ENCODE measurements at regions not wholly inside any gene's neighbourhood (a gene's known extent, or its start where the extent isn't known, plus 50 kb on each side); places are given as distances from the start of the nearest gene placed in this dataset.

GRCh38 chr11:103530257-103530656 is 421.0 kb downstream of the DYNC2H1 start:
- DNase-seq (ENCODE audit: low read depth): peak; percentile 43

DNA sequence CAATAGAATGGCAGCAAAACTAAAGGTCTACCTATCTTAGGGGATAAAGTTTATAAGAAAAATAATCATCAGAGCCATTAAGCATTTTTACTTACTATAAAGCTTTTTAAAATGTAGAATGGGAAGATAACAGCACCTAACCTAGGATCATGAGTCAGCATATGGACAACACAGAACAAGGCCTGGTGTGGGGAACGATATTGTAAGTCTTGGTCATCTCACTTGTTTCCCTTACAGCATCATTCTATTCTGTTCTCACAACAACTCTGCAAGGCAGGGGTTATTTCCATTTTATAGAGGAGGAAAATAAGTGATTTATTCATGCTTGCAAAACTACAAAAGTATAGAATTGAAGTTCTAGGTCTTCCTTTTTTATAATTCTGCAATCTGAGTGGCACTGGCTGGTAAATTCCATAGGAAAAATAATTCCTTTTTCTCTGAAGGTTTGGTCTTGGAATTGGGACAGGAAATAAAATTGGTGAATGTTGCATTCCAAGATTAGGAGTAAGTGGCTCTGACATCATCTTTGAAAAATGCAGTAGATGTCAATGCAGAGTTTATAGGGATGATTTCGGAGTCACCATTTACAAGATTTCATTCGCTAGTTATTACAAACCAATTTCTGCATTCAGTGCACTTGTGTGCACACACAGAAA is 423.0 kb downstream of the DYNC2H1 start:
- peak; percentile 82 for DNase-seq (ENCODE audit: low read depth)

- no peak for DNase-seq (ENCODE audit: low read depth)
These were observed 425.0 kb downstream of the DYNC2H1 start for GRCh38 chr11:103534191-103534590.

- no peak for DNase-seq (ENCODE audit: low read depth)
These were observed 425.7 kb downstream of the DYNC2H1 start for GRCh38 chr11:103534959-103535358.

DNA sequence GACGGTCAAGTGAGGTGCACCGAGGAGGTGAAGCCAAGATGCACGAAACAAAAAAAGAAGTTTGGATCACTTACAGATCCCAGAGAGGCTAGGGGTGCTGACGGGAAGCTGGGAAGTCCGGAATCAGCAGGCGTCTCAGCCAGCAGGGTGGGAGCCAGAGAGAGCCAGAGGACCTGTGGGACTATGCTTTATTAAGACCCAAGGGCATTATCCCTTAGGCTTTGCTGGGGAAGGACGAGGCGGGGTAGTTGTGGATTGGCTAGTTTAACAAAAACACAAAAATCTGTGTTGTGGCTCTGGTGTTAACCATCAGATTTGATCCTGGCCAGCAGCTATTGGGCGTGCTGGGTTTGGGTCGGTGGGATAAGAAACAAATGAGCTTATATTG is 427.1 kb downstream of the DYNC2H1 start:
- no peak for DNase-seq (ENCODE audit: low read depth)

- peak; percentile 71 for DNase-seq (ENCODE audit: low read depth)
These were observed 428.8 kb downstream of the DYNC2H1 start for GRCh38 chr11:103537904-103538502.

DNA sequence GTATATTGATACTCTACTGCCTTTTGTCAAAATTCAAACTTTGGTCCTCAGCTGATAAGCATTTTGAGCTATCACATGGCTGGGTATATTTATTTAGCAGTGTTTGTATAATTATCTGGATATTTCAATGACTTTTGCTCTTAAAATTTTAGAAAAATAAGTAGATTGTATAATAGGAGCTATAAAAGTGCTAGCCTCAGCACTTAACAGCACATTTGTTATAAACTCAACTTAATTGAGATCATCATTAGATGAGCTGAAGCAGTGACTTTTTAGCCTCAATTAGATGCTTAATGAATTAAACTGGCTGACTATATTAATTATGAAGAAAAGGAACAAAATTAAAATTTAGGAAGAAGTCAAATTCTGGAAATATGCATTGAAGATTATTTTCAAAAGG is 429.9 kb downstream of the DYNC2H1 start:
- no peak for DNase-seq (ENCODE audit: low read depth)

GRCh38 chr11:103541186-103541795 is 432.1 kb downstream of the DYNC2H1 start:
- DNase-seq (ENCODE audit: low read depth): no peak

- no peak for DNase-seq (ENCODE audit: low read depth)
These were observed 433.6 kb downstream of the DYNC2H1 start for GRCh38 chr11:103542851-103543250.

GRCh38 chr11:103543456-103543855 is 434.2 kb downstream of the DYNC2H1 start:
- DNase-seq (ENCODE audit: low read depth): no peak

DNA sequence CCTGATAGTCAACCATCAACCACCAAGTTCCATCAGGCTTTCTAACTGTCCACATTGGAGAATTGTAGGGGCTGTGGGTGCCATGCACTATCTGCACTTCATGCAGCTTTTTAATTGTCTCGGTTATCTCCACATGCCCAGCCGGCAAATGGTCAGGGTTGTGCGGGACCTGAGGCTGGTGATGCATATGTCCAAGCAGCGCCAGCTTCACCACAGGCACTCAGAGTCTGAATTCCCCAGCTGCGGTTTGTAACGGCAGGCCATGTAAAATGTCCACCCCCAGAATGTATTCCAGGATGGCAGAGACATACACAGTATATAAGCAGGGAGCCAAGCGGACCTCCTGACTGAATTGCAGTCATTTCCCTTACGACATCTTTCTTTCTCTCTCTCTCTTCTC is 435.6 kb downstream of the DYNC2H1 start:
- no peak for DNase-seq (ENCODE audit: low read depth)

- no peak for DNase-seq (ENCODE audit: low read depth)
These were observed 436.3 kb downstream of the DYNC2H1 start for GRCh38 chr11:103545551-103545950.

DNA sequence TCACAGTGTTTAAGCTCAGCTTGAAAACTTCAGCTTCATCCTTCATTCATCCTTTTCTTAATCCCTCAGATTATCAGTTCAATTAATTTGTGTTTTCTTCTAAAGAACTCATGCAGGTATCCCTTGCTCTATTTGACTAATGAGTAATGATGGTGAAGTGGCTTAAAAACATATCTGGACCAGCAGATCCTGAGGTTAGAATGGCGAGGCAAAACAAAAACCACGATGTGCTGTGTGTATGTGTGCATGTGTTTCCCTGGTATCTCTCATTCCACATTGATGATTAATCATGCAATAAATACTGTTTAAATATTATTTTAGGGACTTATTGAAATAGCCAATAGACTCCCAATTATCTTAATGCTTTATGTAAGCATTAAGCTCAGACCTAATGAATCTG is 437.0 kb downstream of the DYNC2H1 start:
- peak; percentile 82 for DNase-seq (ENCODE audit: low read depth)

- no peak for DNase-seq (ENCODE audit: low read depth)
These were observed 437.8 kb downstream of the DYNC2H1 start for GRCh38 chr11:103547024-103547423.

DNA sequence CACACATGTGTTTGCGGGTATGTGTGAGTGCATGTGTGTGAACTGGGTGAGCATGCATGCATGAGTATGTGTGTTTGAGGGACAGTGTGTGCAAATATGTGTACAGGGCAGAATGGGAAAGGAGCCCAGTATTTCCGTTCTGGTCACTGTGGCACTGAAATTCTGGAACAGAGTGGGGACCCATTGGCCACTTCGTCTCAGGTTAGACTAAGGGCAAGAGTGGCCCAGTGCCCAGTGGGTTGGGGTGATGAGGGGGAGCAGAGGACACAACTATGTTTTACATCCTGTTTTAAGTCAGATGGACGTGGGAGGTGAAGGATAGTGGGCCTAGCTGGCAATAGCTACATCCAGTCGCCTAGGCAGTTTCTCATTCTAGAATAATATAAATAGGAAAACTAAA is 438.5 kb downstream of the DYNC2H1 start:
- no peak for DNase-seq (ENCODE audit: low read depth)

GRCh38 chr11:103548838-103549237 is 439.6 kb downstream of the DYNC2H1 start:
- no peak for DNase-seq (ENCODE audit: low read depth)

- DNase-seq (ENCODE audit: low read depth): no peak
These were observed 441.6 kb downstream of the DYNC2H1 start for GRCh38 chr11:103550811-103551210.

DNA sequence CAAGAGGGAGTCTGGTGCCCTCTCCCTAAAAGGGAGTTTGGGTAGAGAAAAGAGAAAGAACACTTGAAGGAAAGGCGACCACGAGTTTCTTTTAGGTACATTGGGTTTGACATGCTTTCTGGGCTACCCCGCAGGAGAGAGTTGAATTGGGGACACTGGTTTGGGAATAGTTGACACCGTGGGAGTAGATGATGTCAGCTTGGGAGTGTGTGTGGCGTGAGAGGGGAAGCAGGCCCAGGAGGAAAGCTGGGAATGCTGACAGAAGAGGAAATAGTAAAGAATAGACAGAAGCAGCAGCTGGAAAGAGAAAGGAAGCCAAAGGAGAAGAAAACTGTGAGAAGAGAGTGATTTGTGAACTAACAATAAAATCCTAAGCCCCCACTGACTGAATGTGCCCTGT is 442.9 kb downstream of the DYNC2H1 start:
- no peak for DNase-seq (ENCODE audit: low read depth)

- no peak for DNase-seq (ENCODE audit: low read depth)
These were observed 446.9 kb downstream of the DYNC2H1 start for GRCh38 chr11:103556171-103556570.

- no peak for DNase-seq (ENCODE audit: low read depth)
These were observed 456.9 kb downstream of the DYNC2H1 start for GRCh38 chr11:103566116-103566515.

- DNase-seq (ENCODE audit: low read depth): no peak
These were observed 454.7 kb upstream of the DDI1 start for GRCh38 chr11:103581760-103582159.

DNA sequence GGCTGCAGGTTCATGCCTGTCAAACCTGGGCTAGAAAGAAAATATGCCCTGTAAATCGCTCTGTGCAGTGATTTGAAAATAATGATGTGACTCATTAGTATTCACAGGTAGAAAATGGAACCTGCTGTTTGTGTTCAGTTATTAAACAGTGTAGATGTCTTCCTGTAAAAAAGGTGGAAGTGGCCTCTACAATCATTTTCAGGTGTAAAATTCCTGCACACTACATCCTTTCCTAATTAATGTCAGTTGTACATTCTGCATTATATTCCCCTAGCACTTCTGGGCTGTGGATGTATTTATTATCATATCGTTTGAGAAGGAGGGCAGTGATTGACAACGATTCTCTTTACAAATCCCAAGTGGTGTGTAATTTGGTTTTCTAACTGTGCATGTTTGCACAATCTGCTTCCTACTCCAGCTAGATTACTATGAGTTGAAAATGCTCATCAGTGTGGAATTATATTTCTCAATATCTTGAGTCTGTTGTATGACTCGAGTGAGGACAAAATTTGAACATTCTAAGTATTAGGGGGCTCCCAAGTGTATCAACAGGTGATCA is 454.0 kb upstream of the DDI1 start:
- DNase-seq (ENCODE audit: low read depth): peak; percentile 33

DNA sequence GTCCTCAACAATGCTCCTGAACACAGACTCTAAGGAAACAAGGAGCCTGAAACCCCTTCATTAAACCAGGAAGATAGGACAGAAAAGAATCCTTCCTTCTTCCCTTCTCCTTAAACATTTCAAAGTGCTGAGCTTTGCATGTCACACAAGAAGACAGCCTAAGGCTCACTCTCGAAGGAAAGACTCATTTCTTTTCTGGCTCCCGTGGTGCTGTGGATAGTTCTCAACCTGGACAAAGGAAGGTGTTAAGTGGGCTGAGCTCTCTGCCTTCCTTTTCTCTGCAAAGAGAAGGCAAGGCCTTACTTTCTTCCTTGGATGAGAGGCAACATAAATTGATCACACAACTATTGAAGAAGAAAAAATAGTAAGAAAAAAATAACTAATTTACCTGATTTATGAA is 452.4 kb upstream of the DDI1 start:
- DNase-seq (ENCODE audit: low read depth): no peak
